ENCODE measurements at regions not wholly inside any gene's neighbourhood (a gene's known extent, or its start where the extent isn't known, plus 50 kb on each side); places are given as distances from the start of the nearest gene placed in this dataset.

GRCh38 chr2:19137433-19137832, 221.0 kb downstream of the OSR1 start:
- Histone ChIP-seq H3K36me3 (ENCODE audit: control insufficient read depth, insufficient read depth, low read length) (no peaks in the 10 kb centered on the region), H3K27ac (ENCODE audit: low read depth, low read length) (no peak overlapping the region)

GRCh38 chr2:19132967-19133366, 225.5 kb downstream of the OSR1 start:
- Histone ChIP-seq H3K4me3 (ENCODE audit: low read depth, low read length) (no peak overlapping the region), H3K9ac (ENCODE audit: low read depth, low read length) (no peak overlapping the region), H3K27me3 (ENCODE audit: control insufficient read depth, insufficient read depth, low read length) (no peaks in the 10 kb centered on the region), H3K4me1 (ENCODE audit: control insufficient read depth, insufficient read depth, low read length) (no peaks in the 10 kb centered on the region), H3K27ac (ENCODE audit: low read depth, low read length) (no peak overlapping the region), H3K9me3 (ENCODE audit: control insufficient read depth, insufficient read depth, low read length) (no peaks in the 10 kb centered on the region), H3K36me3 (ENCODE audit: control insufficient read depth, insufficient read depth, low read length) (no peaks in the 10 kb centered on the region)

More at GRCh38 chr2:19137433-19137832, 221.0 kb downstream of the OSR1 start:
- Histone ChIP-seq H3K9ac (ENCODE audit: low read depth, low read length) (no peak overlapping the region), H3K4me3 (ENCODE audit: low read depth, low read length) (no peak overlapping the region), H3K9me3 (ENCODE audit: control insufficient read depth, insufficient read depth, low read length) (no peaks in the 10 kb centered on the region), H3K4me1 (ENCODE audit: control insufficient read depth, insufficient read depth, low read length) (no peaks in the 10 kb centered on the region), H3K27me3 (ENCODE audit: control insufficient read depth, insufficient read depth, low read length) (no peaks in the 10 kb centered on the region)

DNA sequence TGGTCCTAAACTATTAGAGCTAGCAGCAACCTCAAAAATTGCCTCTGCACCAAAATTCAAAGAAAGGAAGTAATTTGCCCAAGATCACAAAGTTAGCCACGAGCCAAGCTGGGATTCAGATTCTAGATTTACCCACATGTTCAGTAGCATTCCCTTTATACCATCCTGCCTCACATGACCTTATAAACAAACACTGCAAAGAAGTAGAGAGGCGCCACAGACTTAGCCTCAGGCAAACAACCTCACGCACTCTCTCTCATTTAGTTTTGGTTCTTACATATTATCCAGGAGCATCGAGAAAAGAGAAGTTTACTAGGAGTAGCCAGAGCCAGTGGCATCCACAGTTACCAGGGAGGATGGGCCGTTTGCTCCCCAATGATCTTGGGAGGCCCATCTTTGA, 226.6 kb downstream of the OSR1 start:
- H3K4me1 ChIP-seq (ENCODE audit: control insufficient read depth, insufficient read depth, low read length), result no peaks in the 10 kb centered on the region

GRCh38 chr2:19128148-19128547, 230.3 kb downstream of the OSR1 start:
- no peaks in the 10 kb centered on the region for H3K36me3 ChIP-seq (ENCODE audit: control insufficient read depth, insufficient read depth, low read length)
- no peaks in the 10 kb centered on the region for H3K27me3 ChIP-seq (ENCODE audit: control insufficient read depth, insufficient read depth, low read length)
- H3K27ac ChIP-seq (ENCODE audit: low read depth, low read length), result no peak overlapping the region
- no peaks in the 10 kb centered on the region for H3K4me1 ChIP-seq (ENCODE audit: control insufficient read depth, insufficient read depth, low read length)
- no peak overlapping the region for H3K9ac ChIP-seq (ENCODE audit: low read depth, low read length)
- no peaks in the 10 kb centered on the region for H3K9me3 ChIP-seq (ENCODE audit: control insufficient read depth, insufficient read depth, low read length)
- no peak overlapping the region for H3K4me3 ChIP-seq (ENCODE audit: low read depth, low read length)

More for the DNA sequence above, 226.6 kb downstream of the OSR1 start:
- Histone ChIP-seq H3K36me3 (ENCODE audit: control insufficient read depth, insufficient read depth, low read length) (no peaks in the 10 kb centered on the region), H3K27ac (ENCODE audit: low read depth, low read length) (no peak overlapping the region), H3K27me3 (ENCODE audit: control insufficient read depth, insufficient read depth, low read length) (no peaks in the 10 kb centered on the region), H3K9ac (ENCODE audit: low read depth, low read length) (no peak overlapping the region), H3K9me3 (ENCODE audit: control insufficient read depth, insufficient read depth, low read length) (no peaks in the 10 kb centered on the region), H3K4me3 (ENCODE audit: low read depth, low read length) (no peak overlapping the region)

DNA sequence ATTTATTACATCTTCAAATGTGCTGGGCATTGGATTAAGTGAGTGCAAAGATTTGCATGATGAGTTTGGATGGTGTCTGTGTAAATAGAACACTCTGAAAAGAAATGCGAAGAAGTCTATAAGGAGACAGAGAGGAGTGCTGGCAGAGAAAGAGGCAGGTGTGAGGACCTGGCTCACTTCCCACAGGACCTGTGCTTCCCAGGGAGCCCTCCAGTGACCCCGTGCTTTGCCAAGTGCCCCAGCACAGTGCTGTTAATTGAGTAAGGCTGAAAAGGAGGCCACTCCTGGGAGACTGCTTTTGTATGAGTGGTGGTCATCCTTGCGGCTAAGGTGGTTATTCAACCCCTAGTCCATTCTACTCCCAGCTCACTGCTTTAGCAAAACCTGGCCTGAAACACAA, 230.8 kb downstream of the OSR1 start:
- Histone ChIP-seq H3K4me3 (ENCODE audit: low read depth, low read length) (no peak overlapping the region), H3K27ac (ENCODE audit: low read depth, low read length) (no peak overlapping the region), H3K27me3 (ENCODE audit: control insufficient read depth, insufficient read depth, low read length) (no peaks in the 10 kb centered on the region), H3K4me1 (ENCODE audit: control insufficient read depth, insufficient read depth, low read length) (no peaks in the 10 kb centered on the region), H3K36me3 (ENCODE audit: control insufficient read depth, insufficient read depth, low read length) (no peaks in the 10 kb centered on the region), H3K9ac (ENCODE audit: low read depth, low read length) (no peak overlapping the region), H3K9me3 (ENCODE audit: control insufficient read depth, insufficient read depth, low read length) (no peaks in the 10 kb centered on the region)

DNA sequence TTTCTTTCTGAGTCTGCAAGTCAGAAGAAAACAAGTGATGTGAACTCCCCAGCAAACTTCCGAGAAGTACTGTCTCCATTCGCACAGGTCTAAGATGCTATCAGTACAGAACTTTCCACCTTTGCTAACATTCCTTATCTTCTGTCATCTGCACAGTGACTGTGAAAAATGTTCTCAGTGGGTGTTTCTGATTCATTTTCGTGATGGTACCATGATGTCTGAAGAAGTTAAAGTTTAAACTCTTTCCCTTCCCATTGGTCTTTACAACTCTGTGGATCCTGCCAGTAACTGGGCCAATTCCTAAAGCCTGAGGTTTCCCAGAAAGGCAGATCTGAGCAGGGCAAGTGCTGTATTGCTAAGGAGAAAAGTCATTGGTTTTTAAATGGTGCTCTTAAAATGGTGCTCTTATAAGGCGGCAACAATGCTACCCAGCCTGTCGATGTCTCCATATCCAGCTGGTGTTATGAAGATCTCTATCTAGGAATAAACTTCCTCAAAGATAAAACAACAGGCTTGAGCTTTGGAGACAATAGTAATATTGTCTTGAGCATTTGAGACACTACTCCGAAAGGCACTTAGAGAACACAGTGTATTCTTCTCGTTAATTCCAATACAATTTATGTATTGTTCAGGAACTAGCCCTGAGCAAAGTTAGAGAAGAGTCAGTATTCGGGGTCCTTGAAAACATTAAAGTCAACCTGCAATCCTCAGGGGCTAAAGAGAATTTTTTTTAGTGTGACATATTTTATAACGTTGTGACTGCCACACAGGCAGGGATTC, 232.3 kb downstream of the OSR1 start:
- Histone ChIP-seq H3K4me3 (ENCODE audit: low read depth, low read length) (no peak overlapping the region), H3K9me3 (ENCODE audit: control insufficient read depth, insufficient read depth, low read length) (no peaks in the 10 kb centered on the region), H3K27me3 (ENCODE audit: control insufficient read depth, insufficient read depth, low read length) (no peaks in the 10 kb centered on the region), H3K9ac (ENCODE audit: low read depth, low read length) (no peak overlapping the region), H3K27ac (ENCODE audit: low read depth, low read length) (no peak overlapping the region), H3K36me3 (ENCODE audit: control insufficient read depth, insufficient read depth, low read length) (no peaks in the 10 kb centered on the region), H3K4me1 (ENCODE audit: control insufficient read depth, insufficient read depth, low read length) (no peaks in the 10 kb centered on the region)

GRCh38 chr2:19124135-19124534, 234.3 kb downstream of the OSR1 start:
- Histone ChIP-seq H3K4me1 (ENCODE audit: control insufficient read depth, insufficient read depth, low read length) (no peaks in the 10 kb centered on the region), H3K9ac (ENCODE audit: low read depth, low read length) (no peak overlapping the region), H3K9me3 (ENCODE audit: control insufficient read depth, insufficient read depth, low read length) (no peaks in the 10 kb centered on the region), H3K36me3 (ENCODE audit: control insufficient read depth, insufficient read depth, low read length) (no peaks in the 10 kb centered on the region), H3K4me3 (ENCODE audit: low read depth, low read length) (no peak overlapping the region), H3K27ac (ENCODE audit: low read depth, low read length) (no peak overlapping the region), H3K27me3 (ENCODE audit: control insufficient read depth, insufficient read depth, low read length) (no peaks in the 10 kb centered on the region)

DNA sequence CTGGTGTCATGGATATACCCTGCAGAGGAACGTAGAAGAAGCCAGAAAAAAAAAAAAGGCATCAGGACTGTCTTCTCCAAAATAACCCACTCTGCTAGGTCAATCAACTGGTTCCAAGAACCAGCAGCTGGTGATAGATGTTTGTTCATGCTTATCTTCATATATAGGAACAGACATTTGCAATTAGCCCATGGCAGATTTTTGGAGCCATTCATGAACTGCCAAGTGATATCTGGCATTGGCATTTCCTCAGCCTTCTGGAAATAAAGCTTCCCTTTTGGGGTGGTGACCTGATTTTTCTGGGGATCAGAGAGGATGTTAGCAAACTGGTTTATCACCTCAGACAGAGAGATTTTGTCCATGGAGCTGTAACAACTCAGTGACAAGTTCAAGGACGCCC, 234.9 kb downstream of the OSR1 start:
- Histone ChIP-seq H3K27ac (ENCODE audit: low read depth, low read length) (no peak overlapping the region), H3K4me1 (ENCODE audit: control insufficient read depth, insufficient read depth, low read length) (no peaks in the 10 kb centered on the region), H3K27me3 (ENCODE audit: control insufficient read depth, insufficient read depth, low read length) (no peaks in the 10 kb centered on the region), H3K9me3 (ENCODE audit: control insufficient read depth, insufficient read depth, low read length) (no peaks in the 10 kb centered on the region), H3K36me3 (ENCODE audit: control insufficient read depth, insufficient read depth, low read length) (no peaks in the 10 kb centered on the region), H3K4me3 (ENCODE audit: low read depth, low read length) (no peak overlapping the region), H3K9ac (ENCODE audit: low read depth, low read length) (no peak overlapping the region)

DNA sequence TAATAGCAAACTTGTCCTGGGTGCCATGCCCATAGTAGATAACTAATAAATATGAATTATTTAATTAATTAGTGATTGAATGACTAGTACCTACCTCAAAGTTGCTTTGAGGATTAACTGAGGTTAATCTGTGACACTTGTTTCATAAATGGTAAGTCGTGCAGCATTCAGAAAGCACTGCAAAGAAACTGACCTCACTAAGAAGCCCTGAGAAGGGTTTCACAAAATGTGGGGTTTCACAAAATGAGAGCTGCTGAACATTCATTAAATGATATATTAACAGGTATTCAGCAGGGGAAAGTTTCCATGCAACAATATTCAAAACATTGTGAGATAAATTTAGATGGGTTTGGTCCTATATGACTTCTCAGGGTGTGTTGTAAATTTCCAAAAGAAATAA, 236.2 kb downstream of the OSR1 start:
- Histone ChIP-seq H3K9me3 (ENCODE audit: control insufficient read depth, insufficient read depth, low read length) (no peaks in the 10 kb centered on the region), H3K27ac (ENCODE audit: low read depth, low read length) (no peak overlapping the region), H3K4me3 (ENCODE audit: low read depth, low read length) (no peak overlapping the region), H3K9ac (ENCODE audit: low read depth, low read length) (no peak overlapping the region), H3K36me3 (ENCODE audit: control insufficient read depth, insufficient read depth, low read length) (no peaks in the 10 kb centered on the region), H3K4me1 (ENCODE audit: control insufficient read depth, insufficient read depth, low read length) (no peaks in the 10 kb centered on the region), H3K27me3 (ENCODE audit: control insufficient read depth, insufficient read depth, low read length) (no peaks in the 10 kb centered on the region)

- H3K36me3 ChIP-seq (ENCODE audit: control insufficient read depth, insufficient read depth, low read length), result no peaks in the 10 kb centered on the region
- no peaks in the 10 kb centered on the region for H3K4me1 ChIP-seq (ENCODE audit: control insufficient read depth, insufficient read depth, low read length)
- no peak overlapping the region for H3K27ac ChIP-seq (ENCODE audit: low read depth, low read length)
- no peak overlapping the region for H3K9ac ChIP-seq (ENCODE audit: low read depth, low read length)
- no peak overlapping the region for H3K4me3 ChIP-seq (ENCODE audit: low read depth, low read length)
- no peaks in the 10 kb centered on the region for H3K9me3 ChIP-seq (ENCODE audit: control insufficient read depth, insufficient read depth, low read length)
- H3K27me3 ChIP-seq (ENCODE audit: control insufficient read depth, insufficient read depth, low read length), result no peaks in the 10 kb centered on the region
Measured at GRCh38 chr2:19120941-19121750, 237.3 kb downstream of the OSR1 start.

DNA sequence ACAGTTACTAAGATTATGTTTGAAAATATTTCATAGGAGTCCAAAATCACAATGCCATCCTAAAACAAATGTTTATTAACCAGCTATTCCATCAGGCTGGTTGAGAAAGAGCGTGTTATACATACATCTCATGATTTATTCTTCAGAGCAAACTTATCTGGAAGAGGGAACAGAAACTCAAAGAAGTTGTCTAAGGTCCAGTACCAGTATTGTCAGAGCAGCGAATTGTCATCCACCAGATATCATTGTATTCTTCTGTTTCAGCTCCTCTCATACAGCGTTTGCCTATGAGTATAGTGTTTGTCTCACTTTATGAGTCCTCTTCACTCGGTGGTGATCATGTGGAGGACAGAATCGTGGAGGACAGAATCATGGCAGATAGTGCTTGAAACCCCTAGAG, 238.2 kb downstream of the OSR1 start:
- Histone ChIP-seq H3K36me3 (ENCODE audit: control insufficient read depth, insufficient read depth, low read length) (no peaks in the 10 kb centered on the region), H3K9me3 (ENCODE audit: control insufficient read depth, insufficient read depth, low read length) (no peaks in the 10 kb centered on the region), H3K9ac (ENCODE audit: low read depth, low read length) (no peak overlapping the region), H3K4me3 (ENCODE audit: low read depth, low read length) (no peak overlapping the region), H3K27ac (ENCODE audit: low read depth, low read length) (no peak overlapping the region), H3K4me1 (ENCODE audit: control insufficient read depth, insufficient read depth, low read length) (no peaks in the 10 kb centered on the region), H3K27me3 (ENCODE audit: control insufficient read depth, insufficient read depth, low read length) (no peaks in the 10 kb centered on the region)

Data from HUES48 (cell line).